Endothelial cell of umbilical vein (primary cell): ENCODE measurements at regions not wholly inside any gene's neighbourhood (a gene's known extent, or its start where the extent isn't known, plus 50 kb on each side); places are given as distances from the start of the nearest gene placed in this dataset.

Source experiments
- BruUV-seq: library from RNA; stranded (reverse); fragments of 400-500 nt; replicated peaks from 2 replicates; lab custom pipeline; 2021; lab: Mats Ljungman, UMichigan
- CTCF ChIA-PET: fragments of 300-600, 350-600 bp; sonication (Branson Sonifier 250); formaldehyde crosslinking; loops from one replicate; lab custom pipeline; 2021; ENCODE audit warnings: antibody characterized with exemption, inconsistent platforms; lab: Charles Lee
- POLR2A ChIA-PET: fragments of 300-600, 350-600 bp; sonication (Branson Sonifier 250); formaldehyde crosslinking; loops from one replicate; lab custom pipeline; 2021; ENCODE audit warnings: antibody characterized with exemption, inconsistent platforms; lab: Charles Lee
- DNase-seq: peaks from one replicate; pipeline ENCODE4 v3.0.0-alpha.2; 2011; ENCODE audit warnings: low read depth, low spot score
- FAIRE-seq: peaks from 2 replicates; lab custom pipeline; 2011; peaks lifted over from hg19 to GRCh38; lab: Jason Lieb, UNC
- H2AFZ ChIP-seq: 2 replicates; pipeline ENCODE4 v1.6.0; 2012; ENCODE audit warnings: low read depth, low read length, control low read depth, inconsistent platforms
- H3K27ac ChIP-seq: 2 replicates; pipeline ENCODE4 v1.5.1; 2011; ENCODE audit warnings: low read depth, mild to moderate bottlenecking, control low read depth, low read length, moderate library complexity; ENCODE audit not compliant: insufficient read depth
- H3K27me3 ChIP-seq, 2 experiments: 2 replicates each; pipeline versions ENCODE4 v1.6.0 to v1.6.1; 2011; ENCODE audit warnings: low read length in 2 of 2, mixed read lengths in 1 of 2; ENCODE audit not compliant: control insufficient read depth in 2 of 2, insufficient read depth in 2 of 2
- H3K36me3 ChIP-seq, 2 experiments: 2 replicates in 1 of 2; 3 replicates in 1 of 2; pipeline ENCODE4 v1.5.1; 2011; ENCODE audit warnings: low read length in 2 of 2, mild to moderate bottlenecking in 1 of 2, moderate library complexity in 1 of 2; ENCODE audit not compliant: control insufficient read depth in 2 of 2, insufficient read depth in 2 of 2; ENCODE audit errors: extremely low read depth in 1 of 2
- H3K4me1 ChIP-seq: 3 replicates; pipeline ENCODE4 v1.5.1; 2011; ENCODE audit warnings: mild to moderate bottlenecking, low read length; ENCODE audit not compliant: control insufficient read depth, insufficient read depth; ENCODE audit errors: extremely low read depth
- H3K4me2 ChIP-seq: 2 replicates; pipeline ENCODE4 v1.6.1; 2011; ENCODE audit warnings: low read length, control low read depth, mixed read lengths; ENCODE audit not compliant: insufficient read depth
- H3K4me3 ChIP-seq, 3 experiments: fragments of 200-600 bp in 1 of 3; sonication (generic), shearing (Covaris generic) in 1 of 3; replicated peaks in 1 of 3; 2 replicates each; pipeline ENCODE4 v1.5.1; 2011 to 2016; ENCODE audit warnings: control low read depth in 3 of 3, low read length in 3 of 3, mild to moderate bottlenecking in 2 of 3, inconsistent platforms in 1 of 3, low read depth in 1 of 3, moderate library complexity in 1 of 3; ENCODE audit not compliant: insufficient read depth in 1 of 3
- H3K79me2 ChIP-seq: 2 replicates; pipeline ENCODE4 v1.6.0; 2012; ENCODE audit warnings: low read length, inconsistent platforms; ENCODE audit not compliant: control insufficient read depth, insufficient read depth
- H3K9ac ChIP-seq: replicated peaks from 2 replicates; pipeline ENCODE3; 2011; ENCODE audit warnings: low read length, control low read depth; ENCODE audit not compliant: insufficient read depth; ENCODE audit errors: extremely low read depth
- H3K9me1 ChIP-seq: replicated peaks from 3 replicates; pipeline ENCODE4 v1.6.0; 2011; ENCODE audit warnings: mild to moderate bottlenecking, low read length; ENCODE audit not compliant: control insufficient read depth, insufficient read depth; ENCODE audit errors: extremely low read depth
- H3K9me3 ChIP-seq: replicated peaks from 2 replicates; pipeline ENCODE4 v1.5.1; 2012; ENCODE audit warnings: low read length, inconsistent platforms; ENCODE audit not compliant: control insufficient read depth, insufficient read depth
- H4K20me1 ChIP-seq: replicated peaks from 2 replicates; pipeline ENCODE3; 2011; ENCODE audit warnings: mild to moderate bottlenecking, low read length; ENCODE audit not compliant: control insufficient read depth, insufficient read depth; ENCODE audit errors: extremely low read depth
- EZH2 ChIP-seq: IDR thresholded peaks from 2 replicates; pipeline ENCODE4 v1.6.1; 2012; ENCODE audit warnings: borderline replicate concordance, low read depth, mild to moderate bottlenecking, moderate library complexity, low read length, inconsistent platforms; ENCODE audit not compliant: severe bottlenecking
- FOS ChIP-seq: IDR thresholded peaks from 2 replicates; pipeline ENCODE4 v1.6.1; 2011; ENCODE audit warnings: mild to moderate bottlenecking, low read length, moderate library complexity, borderline replicate concordance; ENCODE audit not compliant: insufficient read depth
- GATA2 ChIP-seq: IDR thresholded peaks from 2 replicates; pipeline ENCODE4 v1.7.0; 2011; ENCODE audit warnings: low read depth, mild to moderate bottlenecking, moderate library complexity, mixed read lengths, low read length; ENCODE audit not compliant: insufficient read length, insufficient read depth
- JUN ChIP-seq: IDR thresholded peaks from 2 replicates; pipeline ENCODE4 v1.6.1; 2011; ENCODE audit warnings: borderline replicate concordance, low read depth; ENCODE audit not compliant: insufficient read length, insufficient read depth
- MAX ChIP-seq: IDR thresholded peaks from 2 replicates; pipeline ENCODE4 v1.6.1; 2011; ENCODE audit not compliant: insufficient read depth, insufficient read length
- MYC ChIP-seq: IDR thresholded peaks from one replicate; pipeline ENCODE4 v1.6.1; 2011; ENCODE audit warnings: mild to moderate bottlenecking, low read depth, low read length
- POLR2A ChIP-seq: IDR thresholded peaks from 2 replicates; pipeline ENCODE4 v1.6.1; 2012; ENCODE audit warnings: low read depth, mild to moderate bottlenecking, control low read depth, low read length
- POLR2AphosphoS5 ChIP-seq: IDR thresholded peaks from 2 replicates; pipeline ENCODE4 v1.6.1; 2012; ENCODE audit warnings: low read depth, mild to moderate bottlenecking, control low read depth, low read length, moderate library complexity; ENCODE audit not compliant: insufficient read depth
- dilution Hi-C: fragments of 300-500 bp; cut with MboI; formaldehyde crosslinking; loops from one replicate; pipeline ENCODE4 v1.15.0; 2019; ENCODE audit warnings: low sequenced_read_pairs; ENCODE audit not compliant: extremely low pct_ligation_motif_present
- intact Hi-C: fragments of 100-400 bp; cut with micrococcal nuclease; formaldehyde crosslinking; loops from one replicate; pipeline ENCODE4 v1.10.0; 2022
- TF ChIP-seq, protein P1 (sequence below), 2 donors: IDR thresholded peaks; 1 replicate in 1 of 2; 2 replicates in 1 of 2; pipeline ENCODE4 v1.5.1; 2011; ENCODE audit warnings: low read length in 2 of 2, mild to moderate bottlenecking in 2 of 2, moderate library complexity in 2 of 2, control low read depth in 1 of 2, inconsistent platforms in 1 of 2, low read depth in 1 of 2; ENCODE audit not compliant: insufficient read depth in 1 of 2; ENCODE audit errors: extremely low read depth in 1 of 2

DNA sequence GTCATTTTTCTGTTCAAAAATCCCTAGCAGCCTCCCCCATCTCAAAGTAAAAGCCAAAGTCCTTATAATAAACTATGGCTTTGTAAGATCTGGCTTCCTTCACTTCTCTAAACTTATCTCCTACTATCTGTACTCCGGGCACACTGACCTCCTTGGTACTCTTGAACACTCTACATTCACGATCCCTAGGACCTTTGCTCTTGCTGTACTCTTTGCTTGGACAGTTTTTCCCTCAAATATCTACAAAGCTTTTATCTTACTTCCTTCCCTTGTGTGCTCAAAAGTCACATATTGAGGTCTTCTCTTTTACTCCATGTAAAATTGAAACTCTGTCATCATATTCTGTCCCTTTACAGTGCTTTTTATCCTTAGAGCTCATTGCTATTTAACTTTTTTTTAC, 616.6 kb downstream of the IRS1 start:
- Histone ChIP-seq H3K79me2 (no peaks in the 10 kb centered on the region), H3K9me1 (no peaks in the 10 kb centered on the region), H2AFZ (no peak overlapping the region), H3K4me1 (no peaks in the 10 kb centered on the region), H4K20me1 (no peaks in the 10 kb centered on the region), H3K27me3 (no peaks in the 10 kb centered on the region), H3K27ac (no peak overlapping the region), H3K36me3 (no peaks in the 10 kb centered on the region), H3K4me2 (no peak overlapping the region), H3K4me3 (no peak overlapping the region), H3K9me3 (no peaks in the 10 kb centered on the region), H3K9ac (no peak overlapping the region)
- dilution Hi-C loops (no loop called here), intact Hi-C loops (no loop called here)
- DNase-seq (no peak), FAIRE-seq (no peak)
- no TSS peak for BruUV-seq
- CTCF ChIA-PET, result no interaction called here
- TF ChIP-seq, protein P1, sequence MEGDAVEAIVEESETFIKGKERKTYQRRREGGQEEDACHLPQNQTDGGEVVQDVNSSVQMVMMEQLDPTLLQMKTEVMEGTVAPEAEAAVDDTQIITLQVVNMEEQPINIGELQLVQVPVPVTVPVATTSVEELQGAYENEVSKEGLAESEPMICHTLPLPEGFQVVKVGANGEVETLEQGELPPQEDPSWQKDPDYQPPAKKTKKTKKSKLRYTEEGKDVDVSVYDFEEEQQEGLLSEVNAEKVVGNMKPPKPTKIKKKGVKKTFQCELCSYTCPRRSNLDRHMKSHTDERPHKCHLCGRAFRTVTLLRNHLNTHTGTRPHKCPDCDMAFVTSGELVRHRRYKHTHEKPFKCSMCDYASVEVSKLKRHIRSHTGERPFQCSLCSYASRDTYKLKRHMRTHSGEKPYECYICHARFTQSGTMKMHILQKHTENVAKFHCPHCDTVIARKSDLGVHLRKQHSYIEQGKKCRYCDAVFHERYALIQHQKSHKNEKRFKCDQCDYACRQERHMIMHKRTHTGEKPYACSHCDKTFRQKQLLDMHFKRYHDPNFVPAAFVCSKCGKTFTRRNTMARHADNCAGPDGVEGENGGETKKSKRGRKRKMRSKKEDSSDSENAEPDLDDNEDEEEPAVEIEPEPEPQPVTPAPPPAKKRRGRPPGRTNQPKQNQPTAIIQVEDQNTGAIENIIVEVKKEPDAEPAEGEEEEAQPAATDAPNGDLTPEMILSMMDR (IDR thresholded peaks at IDR 0.05; ENCODE audit: extremely low read depth in 1 of 2, insufficient read depth in 1 of 2, low read depth in 1 of 2, low read length in 2 of 2), result no peak
- TF ChIP-seq MYC (no peak), JUN (no peak), EZH2 (no peak), MAX (no peak), POLR2A (no peak), GATA2 (no peak)
- POLR2A ChIA-PET, result no interaction called here

- intact Hi-C loops, result no loop called here
- no peaks in the 10 kb centered on the region for H3K79me2 ChIP-seq
- H3K27me3 ChIP-seq, result no peaks in the 10 kb centered on the region
- H3K4me2 ChIP-seq, result no peak overlapping the region
- DNase-seq (no peak), FAIRE-seq (no peak)
- no peak overlapping the region for H2AFZ ChIP-seq
- H3K9me3 ChIP-seq, result no peaks in the 10 kb centered on the region
- no peak for TF ChIP-seq POLR2AphosphoS5
- no peak for TF ChIP-seq JUN
- no peak for TF ChIP-seq MYC
- TF ChIP-seq, protein P1 (IDR thresholded peaks at IDR 0.05; ENCODE audit: extremely low read depth in 1 of 2, insufficient read depth in 1 of 2, low read depth in 1 of 2, low read length in 2 of 2), result no peak
- no peak for TF ChIP-seq GATA2
- TF ChIP-seq FOS, result no peak
- no peak for TF ChIP-seq EZH2
- no peak for TF ChIP-seq MAX
- TF ChIP-seq POLR2A, result no peak
- POLR2A ChIA-PET, result no interaction called here
- H4K20me1 ChIP-seq, result no peaks in the 10 kb centered on the region
- no peak overlapping the region for H3K4me3 ChIP-seq
- no peaks in the 10 kb centered on the region for H3K4me1 ChIP-seq
- H3K27ac ChIP-seq, result no peak overlapping the region
- CTCF ChIA-PET, result no interaction called here
- dilution Hi-C loops, result no loop called here
- H3K36me3 ChIP-seq, result no peaks in the 10 kb centered on the region
- no TSS peak for BruUV-seq
- H3K9ac ChIP-seq, result no peak overlapping the region
- H3K9me1 ChIP-seq, result no peaks in the 10 kb centered on the region
These were observed 617.7 kb downstream of the IRS1 start for GRCh38 chr2:226181909-226182308.
